ENCODE measurements at regions not wholly inside any gene's neighbourhood (a gene's known extent, or its start where the extent isn't known, plus 50 kb on each side); places are given as distances from the start of the nearest gene placed in this dataset.

DNA sequence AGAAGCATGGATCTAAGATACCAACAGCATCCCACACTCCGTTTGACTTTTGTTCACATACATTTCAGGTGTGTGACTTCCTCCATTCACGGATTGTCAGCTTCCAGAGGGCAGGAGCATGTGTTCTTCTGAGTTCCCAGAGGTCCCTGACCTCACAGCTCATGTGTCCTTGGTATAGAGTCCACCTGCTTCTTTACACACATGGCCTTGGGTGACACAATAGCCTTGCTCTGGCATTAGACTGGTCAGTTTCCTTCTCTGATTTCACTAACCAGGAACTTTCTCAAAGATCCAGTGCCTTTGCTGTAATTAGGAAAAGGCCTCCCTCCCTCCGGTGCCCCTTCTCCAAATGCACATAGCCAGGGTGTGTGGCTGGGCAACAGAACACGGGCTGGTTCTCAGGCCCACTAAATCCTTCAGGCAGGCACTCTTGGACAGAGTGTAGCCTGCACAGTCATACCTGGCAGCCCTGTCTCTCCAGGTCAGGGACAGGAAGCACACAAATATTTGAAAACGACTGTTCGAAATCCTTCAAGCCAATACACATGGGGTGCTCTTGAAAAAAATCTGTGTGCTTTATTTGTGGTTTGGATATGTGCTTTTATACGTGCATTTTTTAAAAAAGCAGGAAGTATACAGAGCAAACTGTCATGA, 81.1 kb downstream of the TRIM42 start:
- no peak overlapping the region for H3K4me3 ChIP-seq
- no peaks in the 10 kb centered on the region for H3K9me3 ChIP-seq (replicated peaks in 1 of 3)
- H3K36me3 ChIP-seq (replicated peaks in 1 of 2): no peaks in the 10 kb centered on the region
- 45 to 62% (median 50%) methylated on average over 7 of the region's 7 CpGs for WGBS, 4 donors
- intact Hi-C loops (cut with DNase I): no loop called here
- H3K27me3 ChIP-seq: no peaks in the 10 kb centered on the region
- no peak overlapping the region for H3K27ac ChIP-seq
- TF ChIP-seq, protein P1, sequence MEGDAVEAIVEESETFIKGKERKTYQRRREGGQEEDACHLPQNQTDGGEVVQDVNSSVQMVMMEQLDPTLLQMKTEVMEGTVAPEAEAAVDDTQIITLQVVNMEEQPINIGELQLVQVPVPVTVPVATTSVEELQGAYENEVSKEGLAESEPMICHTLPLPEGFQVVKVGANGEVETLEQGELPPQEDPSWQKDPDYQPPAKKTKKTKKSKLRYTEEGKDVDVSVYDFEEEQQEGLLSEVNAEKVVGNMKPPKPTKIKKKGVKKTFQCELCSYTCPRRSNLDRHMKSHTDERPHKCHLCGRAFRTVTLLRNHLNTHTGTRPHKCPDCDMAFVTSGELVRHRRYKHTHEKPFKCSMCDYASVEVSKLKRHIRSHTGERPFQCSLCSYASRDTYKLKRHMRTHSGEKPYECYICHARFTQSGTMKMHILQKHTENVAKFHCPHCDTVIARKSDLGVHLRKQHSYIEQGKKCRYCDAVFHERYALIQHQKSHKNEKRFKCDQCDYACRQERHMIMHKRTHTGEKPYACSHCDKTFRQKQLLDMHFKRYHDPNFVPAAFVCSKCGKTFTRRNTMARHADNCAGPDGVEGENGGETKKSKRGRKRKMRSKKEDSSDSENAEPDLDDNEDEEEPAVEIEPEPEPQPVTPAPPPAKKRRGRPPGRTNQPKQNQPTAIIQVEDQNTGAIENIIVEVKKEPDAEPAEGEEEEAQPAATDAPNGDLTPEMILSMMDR (IDR thresholded peaks at IDR 0.05): no peak
- TF ChIP-seq POLR2A (IDR thresholded peaks at IDR 0.05): no peak
- no peak for DNase-seq
- H3K4me1 ChIP-seq (replicated peaks in 1 of 2): no peaks in the 10 kb centered on the region

DNA sequence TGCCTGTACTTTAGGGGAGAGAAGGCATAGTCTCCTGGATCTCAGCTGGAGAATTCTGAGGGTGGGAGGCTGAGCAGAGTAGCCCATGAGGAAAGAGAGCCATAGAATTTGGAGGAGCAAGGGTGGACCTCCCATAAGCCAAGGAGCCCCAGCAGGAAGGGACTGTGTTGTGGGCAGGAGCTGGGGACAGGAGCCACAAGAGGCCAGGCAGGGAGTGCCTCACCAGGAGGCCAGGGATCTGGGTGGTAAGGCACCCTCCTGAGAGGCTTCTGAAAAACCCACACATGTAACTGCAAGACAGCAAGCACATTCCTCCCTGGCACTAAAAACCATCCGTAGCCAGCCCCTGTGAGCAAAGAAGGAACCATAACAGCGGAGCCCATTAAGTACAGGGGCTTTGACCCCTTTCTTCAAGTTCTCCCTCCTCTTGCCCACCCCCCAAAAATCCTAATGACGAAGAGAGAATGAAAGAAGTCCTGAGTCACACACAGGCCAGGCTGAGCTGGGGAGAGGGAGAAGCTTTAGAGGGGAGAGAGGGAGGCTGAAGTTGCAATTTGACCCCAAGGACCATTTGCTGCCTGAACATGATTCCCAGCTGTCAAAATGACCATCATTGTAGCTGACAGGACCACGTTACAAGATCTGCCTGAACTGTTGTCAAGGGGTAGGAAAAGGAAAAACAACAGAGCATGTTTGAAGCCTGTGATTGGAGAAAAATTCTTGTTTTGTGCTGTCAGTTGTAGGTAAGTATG, 82.6 kb downstream of the TRIM42 start:
- 76 to 85% (median 78%) methylated on average over 4 of the region's 4 CpGs for WGBS, 4 donors
- H3K27me3 ChIP-seq: no peaks in the 10 kb centered on the region
- TF ChIP-seq, protein P1 (IDR thresholded peaks at IDR 0.05): no peak
- TF ChIP-seq POLR2A (IDR thresholded peaks at IDR 0.05): no peak
- H3K4me3 ChIP-seq: no peak overlapping the region
- intact Hi-C loops (cut with DNase I): no loop called here
- H3K9me3 ChIP-seq (replicated peaks in 1 of 3): no peaks in the 10 kb centered on the region
- no peaks in the 10 kb centered on the region for H3K4me1 ChIP-seq (replicated peaks in 1 of 2)
- no peak overlapping the region for H3K27ac ChIP-seq
- H3K36me3 ChIP-seq (replicated peaks in 1 of 2): no peaks in the 10 kb centered on the region
- no peak for DNase-seq

DNA sequence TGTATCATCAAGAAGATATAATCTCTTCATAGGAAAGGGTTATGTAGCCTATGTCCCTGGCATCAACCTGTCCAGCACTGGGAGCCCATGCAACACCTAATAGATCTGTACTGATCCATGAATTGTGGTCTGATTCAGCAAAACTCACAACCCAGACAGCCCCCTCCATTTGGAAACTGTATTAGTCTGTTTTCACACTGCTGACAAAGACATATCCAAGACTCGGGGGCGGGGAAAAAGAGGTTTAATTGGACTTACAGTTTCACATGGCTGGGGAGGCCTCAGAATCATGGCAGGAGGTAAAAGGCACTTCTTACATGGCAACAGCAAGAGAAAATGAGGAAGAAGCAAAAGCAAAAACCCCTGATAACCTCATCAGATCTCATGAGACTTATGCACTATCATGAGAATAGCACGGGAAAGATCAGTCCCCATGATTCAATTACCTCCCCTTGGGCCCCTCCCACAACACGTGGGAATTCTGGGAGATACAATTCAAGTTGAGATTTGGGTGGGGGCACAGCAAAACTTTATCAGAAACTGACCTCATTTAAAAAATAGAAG, 83.3 kb downstream of the TRIM42 start:
- Histone ChIP-seq H3K27ac (no peak overlapping the region), H3K9me3 (replicated peaks in 1 of 3) (no peaks in the 10 kb centered on the region), H3K36me3 (replicated peaks in 1 of 2) (no peaks in the 10 kb centered on the region), H3K4me3 (no peak overlapping the region), H3K4me1 (replicated peaks in 1 of 2) (no peaks in the 10 kb centered on the region), H3K27me3 (no peaks in the 10 kb centered on the region)
- no peak for TF ChIP-seq POLR2A (IDR thresholded peaks at IDR 0.05)
- TF ChIP-seq, protein P1 (IDR thresholded peaks at IDR 0.05): no peak
- intact Hi-C loops (cut with DNase I): no loop called here
- DNase-seq: no peak
- 65 to 78% (median 75%) methylated on average over 4 of the region's 4 CpGs for WGBS, 4 donors

DNA sequence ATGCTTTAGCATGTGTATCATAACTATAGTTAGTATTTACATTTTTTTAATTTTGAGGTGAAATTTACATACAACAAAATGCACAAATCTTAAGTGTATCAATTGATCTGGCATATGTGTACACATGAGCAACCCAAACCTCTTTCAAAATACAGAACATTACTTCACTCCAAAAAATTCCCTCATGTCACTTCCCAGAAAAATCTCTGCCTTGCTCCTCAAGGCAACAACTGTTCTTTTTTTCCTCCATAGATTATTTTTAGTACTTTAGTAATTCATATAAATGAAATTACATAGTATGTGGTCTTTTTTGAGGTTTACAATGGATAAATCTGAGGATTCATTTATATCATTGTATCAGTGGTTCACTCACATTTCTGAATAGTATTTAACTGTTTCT, 84.9 kb downstream of the TRIM42 start:
- TF ChIP-seq, protein P1 (IDR thresholded peaks at IDR 0.05): no peak
- no peak for TF ChIP-seq POLR2A (IDR thresholded peaks at IDR 0.05)

More for the DNA sequence above, 84.9 kb downstream of the TRIM42 start:
- Histone ChIP-seq H3K27me3 (no peaks in the 10 kb centered on the region), H3K36me3 (replicated peaks in 1 of 2) (no peaks in the 10 kb centered on the region), H3K4me1 (replicated peaks in 1 of 2) (no peaks in the 10 kb centered on the region), H3K9me3 (replicated peaks in 1 of 3) (no peaks in the 10 kb centered on the region), H3K4me3 (no peak overlapping the region), H3K27ac (no peak overlapping the region)
- no peak for DNase-seq
- intact Hi-C loops (cut with DNase I): no loop called here
